GM06990 (cell line): ENCODE measurements at regions not wholly inside any gene's neighbourhood (a gene's known extent, or its start where the extent isn't known, plus 50 kb on each side); places are given as distances from the start of the nearest gene placed in this dataset.
"Not testable (repeated sequence)": the region's sequence is repeated elsewhere in the genome, so short reads cannot be mapped to it uniquely, and the experiment has no call there.

Source experiments
- DNase-seq: peaks from one replicate; pipeline ENCODE4 v3.0.0-alpha.2; 2011; ENCODE audit not compliant: insufficient read length; ENCODE audit errors: extremely low read depth
- H3K27me3 ChIP-seq: replicated peaks from 2 replicates; pipeline ENCODE4 v1.6.0; 2011; ENCODE audit warnings: low read length; ENCODE audit not compliant: control insufficient read depth, insufficient read depth
- H3K36me3 ChIP-seq: 2 replicates; pipeline ENCODE4 v1.5.1; 2011; ENCODE audit warnings: low read length; ENCODE audit not compliant: control insufficient read depth, insufficient read depth
- H3K4me3 ChIP-seq: replicated peaks from 2 replicates; pipeline ENCODE4 v1.5.1; 2011; ENCODE audit warnings: low read depth, mild to moderate bottlenecking, control low read depth, low read length
- CTCF ChIP-seq: IDR thresholded peaks from 2 replicates; pipeline ENCODE4 v1.5.1; 2011; ENCODE audit warnings: low read length, control low read depth, mild to moderate bottlenecking, inconsistent platforms; ENCODE audit not compliant: insufficient read depth, poor library complexity, severe bottlenecking

GRCh38 chrX:25733148-25733547 is 405.0 kb upstream of the MAGEB18 start:
- H3K27me3 ChIP-seq, result no peaks in the 10 kb centered on the region

DNA sequence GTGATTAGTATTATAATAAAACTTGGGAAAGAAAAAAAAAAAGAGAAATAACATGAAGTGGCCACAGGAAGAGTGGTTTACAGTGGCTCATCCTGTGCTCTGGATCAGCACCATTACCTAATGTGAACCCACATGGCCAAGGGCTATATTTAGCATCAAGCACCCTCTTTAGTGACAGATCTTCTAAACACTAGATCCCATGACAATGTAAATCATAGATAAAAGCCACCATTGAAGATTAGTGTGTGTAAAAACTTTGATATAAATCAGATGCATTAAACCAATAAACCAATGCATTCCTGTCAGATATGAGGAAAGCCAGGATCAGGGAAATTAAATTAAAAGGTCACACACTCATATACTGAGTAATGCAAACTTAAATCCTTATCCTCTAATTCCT is 400.6 kb upstream of the MAGEB18 start:
- no peaks in the 10 kb centered on the region for H3K27me3 ChIP-seq
- no peak for TF ChIP-seq CTCF
- DNase-seq, result no peak
- H3K36me3 ChIP-seq, result no peaks in the 10 kb centered on the region
- H3K4me3 ChIP-seq, result no peak overlapping the region

More at GRCh38 chrX:25733148-25733547, 405.0 kb upstream of the MAGEB18 start:
- DNase-seq, result no peak
- no peaks in the 10 kb centered on the region for H3K36me3 ChIP-seq
- no peak overlapping the region for H3K4me3 ChIP-seq
- TF ChIP-seq CTCF, result no peak

DNA sequence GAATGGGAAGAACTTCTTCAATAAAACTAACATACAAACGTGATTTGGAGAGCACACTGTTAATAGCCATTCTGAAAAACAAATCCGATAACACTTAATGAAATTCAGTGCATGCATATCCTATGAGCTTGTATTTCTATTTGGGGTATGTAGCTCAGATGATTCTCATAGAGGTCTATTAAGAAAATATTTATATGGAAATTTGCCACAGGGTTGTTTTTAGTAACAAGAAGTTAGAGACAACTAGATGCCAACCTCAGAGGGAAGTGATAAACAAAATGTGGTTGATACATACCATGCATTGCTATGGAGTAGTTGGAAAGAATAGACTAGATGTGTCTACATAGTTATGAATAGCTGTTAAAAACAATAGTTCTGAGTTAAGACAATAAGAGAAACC is 395.8 kb upstream of the MAGEB18 start:
- no peaks in the 10 kb centered on the region for H3K36me3 ChIP-seq
- no peak for DNase-seq
- no peak for TF ChIP-seq CTCF
- H3K27me3 ChIP-seq, result no peaks in the 10 kb centered on the region
- no peak overlapping the region for H3K4me3 ChIP-seq

DNA sequence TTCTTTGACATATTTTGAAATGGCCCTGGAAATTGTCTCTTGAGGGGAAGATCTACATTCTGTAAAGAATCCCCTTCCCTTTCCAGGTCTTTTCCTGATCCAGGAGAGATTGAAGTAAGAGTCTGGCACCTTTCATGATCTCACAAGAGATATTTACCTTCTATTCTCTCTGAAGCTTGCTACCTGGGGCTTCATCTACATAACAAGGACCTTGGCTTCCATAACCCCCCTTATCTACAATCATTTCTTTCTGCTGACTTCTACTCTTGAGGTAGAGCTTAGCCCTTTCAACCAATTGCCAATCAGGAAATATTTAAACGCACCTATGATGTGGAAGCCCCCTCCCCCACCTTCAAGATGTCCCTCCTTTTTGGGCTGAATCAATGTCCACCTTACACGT is 383.7 kb upstream of the MAGEB18 start:
- Histone ChIP-seq H3K36me3 (no peaks in the 10 kb centered on the region), H3K27me3 (no peaks in the 10 kb centered on the region), H3K4me3 (no peak overlapping the region)
- TF ChIP-seq CTCF, result no peak
- DNase-seq, result no peak

- no peak for TF ChIP-seq CTCF
- no peak for DNase-seq
- no peak overlapping the region for H3K4me3 ChIP-seq
- H3K36me3 ChIP-seq, result no peaks in the 10 kb centered on the region
- no peaks in the 10 kb centered on the region for H3K27me3 ChIP-seq
Measured at GRCh38 chrX:25755194-25755593, 382.9 kb upstream of the MAGEB18 start.

GRCh38 chrX:25762656-25763055 is 375.5 kb upstream of the MAGEB18 start:
- Histone ChIP-seq H3K27me3 (no peaks in the 10 kb centered on the region), H3K36me3 (no peaks in the 10 kb centered on the region), H3K4me3 (no peak overlapping the region)
- TF ChIP-seq CTCF, result no peak
- no peak for DNase-seq

DNA sequence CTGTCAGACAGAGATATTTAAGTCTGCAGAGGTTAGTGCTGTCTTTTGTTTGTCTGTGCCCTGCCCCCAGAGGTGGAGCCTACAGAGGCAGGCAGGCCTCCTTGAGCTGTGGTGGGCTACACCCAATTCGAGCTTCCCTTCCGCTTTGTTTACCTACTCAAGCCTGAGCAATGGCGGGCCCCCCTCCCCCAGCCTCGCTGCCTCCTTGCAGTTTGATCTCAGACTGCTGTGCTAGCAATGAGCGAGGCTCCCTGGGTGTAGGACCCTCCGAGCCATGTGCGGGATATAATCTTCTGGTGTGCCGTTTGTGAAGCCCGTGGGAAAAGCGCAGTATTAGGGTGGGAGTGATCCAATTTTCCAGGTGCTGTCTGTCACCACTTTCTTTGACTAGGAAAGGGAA is 366.3 kb upstream of the MAGEB18 start:
- not testable (repeated sequence) for H3K36me3 ChIP-seq, H3K4me3 ChIP-seq, H3K27me3 ChIP-seq, DNase-seq

- not testable (repeated sequence) for H3K36me3 ChIP-seq, H3K27me3 ChIP-seq, DNase-seq, H3K4me3 ChIP-seq
Measured at GRCh38 chrX:25797796-25798195, 340.3 kb upstream of the MAGEB18 start.
